HCT116 (cell line): ENCODE measurements at regions not wholly inside any gene's neighbourhood (a gene's known extent, or its start where the extent isn't known, plus 50 kb on each side); places are given as distances from the start of the nearest gene placed in this dataset.

ENCODE experiments used
- ATAC-seq: fragments of 200-7000 bp; cut with Tn5 transposase; 2 replicates; pipeline ENCODE4 v1.9.1; 2020; ENCODE audit warnings: mild to moderate bottlenecking, moderate library complexity
- BruUV-seq: library from RNA; stranded (reverse); fragments of 400-500 nt; replicated peaks from 2 replicates; lab custom pipeline; 2021; lab: Mats Ljungman, UMichigan
- CTCF ChIA-PET: fragments of 300-600 bp; sonication (Branson Sonifier 250); formaldehyde crosslinking; loops from one replicate; lab custom pipeline; 2021; ENCODE audit warnings: antibody characterized with exemption; lab: Charles Lee
- POLR2A ChIA-PET: fragments of 300-600, 350-600 bp; sonication (Branson Sonifier 250); formaldehyde crosslinking; loops from one replicate; lab custom pipeline; 2021; ENCODE audit warnings: antibody characterized with exemption; lab: Charles Lee
- RAD21 ChIA-PET, 2 experiments: fragments of 300-600 bp; sonication (Branson Sonifier 250); formaldehyde crosslinking; loops; one replicate each; lab custom pipeline; 2023; ENCODE audit warnings: low total read pairs in 2 of 2; ENCODE audit not compliant: uncharacterized antibody in 2 of 2, unreplicated experiment in 2 of 2, low non-redundant PET in 1 of 2; lab: Charles Lee
- DNase-seq: peaks from one replicate; pipeline ENCODE4 v3.0.0-alpha.2; 2010; ENCODE audit warnings: low read depth, low spot score
- H2AFZ ChIP-seq: fragments of 200-600 bp; shearing (Covaris generic), sonication (generic); 2 replicates; pipeline ENCODE4 v1.6.1; 2017; ENCODE audit warnings: low read depth, mixed run types, mixed read lengths, antibody characterized with exemption, low read length; ENCODE audit not compliant: poor library complexity, severe bottlenecking
- H3K27ac ChIP-seq: 2 replicates; pipeline ENCODE4 v1.5.1; 2012; ENCODE audit warnings: low read depth, low read length
- H3K27me3 ChIP-seq: fragments of 200-600 bp; sonication (generic); 2 replicates; pipeline ENCODE4 v1.6.1; 2016; ENCODE audit warnings: mixed run types, low read length, mixed read lengths; ENCODE audit not compliant: insufficient read depth
- H3K36me3 ChIP-seq, 2 experiments: fragments of 200-500 bp in 1 of 2; fragments of 200-600 bp in 1 of 2; sonication (Bioruptor generic) in 1 of 2; sonication (generic) in 1 of 2; 2 replicates each; pipeline versions ENCODE4 v1.5.1 to v1.6.1; 2014 to 2016; ENCODE audit warnings: low read length in 2 of 2, inconsistent platforms in 1 of 2, mixed read lengths in 1 of 2, mixed run types in 1 of 2; ENCODE audit not compliant: insufficient read depth in 2 of 2, control insufficient read depth in 1 of 2
- H3K4me1 ChIP-seq, 2 experiments: fragments of 200-600 bp in 1 of 2; sonication (generic) in 1 of 2; 2 replicates each; pipeline versions ENCODE4 v1.5.1 to v1.6.1; 2012 to 2017; ENCODE audit warnings: low read length in 2 of 2, inconsistent platforms in 1 of 2, mild to moderate bottlenecking in 1 of 2, mixed read lengths in 1 of 2, mixed run types in 1 of 2, moderate library complexity in 1 of 2; ENCODE audit not compliant: insufficient read depth in 2 of 2, control insufficient read depth in 1 of 2
- H3K4me2 ChIP-seq: fragments of 200-600 bp; sonication (generic); 2 replicates; pipeline ENCODE4 v1.6.1; 2017; ENCODE audit warnings: mixed run types, low read length, mixed read lengths
- H3K4me3 ChIP-seq, 2 experiments: fragments of 200-600 bp in 1 of 2; sonication (generic) in 1 of 2; replicated peaks in 1 of 2; 2 replicates each; pipeline ENCODE4 v1.5.1; 2011 to 2016; ENCODE audit warnings: low read length in 2 of 2, control low read depth in 1 of 2, low read depth in 1 of 2, mild to moderate bottlenecking in 1 of 2, mixed read lengths in 1 of 2, mixed run types in 1 of 2
- H3K79me2 ChIP-seq: fragments of 200-600 bp; sonication (generic); 2 replicates; pipeline ENCODE4 v1.6.1; 2017; ENCODE audit warnings: mild to moderate bottlenecking, mixed run types, low read length, moderate library complexity, mixed read lengths; ENCODE audit not compliant: insufficient read depth
- H3K9ac ChIP-seq: fragments of 200-600 bp; sonication (generic); 2 replicates; pipeline ENCODE4 v1.6.1; 2016; ENCODE audit warnings: low read length, mixed read lengths
- H3K9me2 ChIP-seq: fragments of 200-600 bp; sonication (generic), shearing (Covaris generic); 2 replicates; pipeline ENCODE4 v1.6.1; 2017; ENCODE audit warnings: mixed run types, mild to moderate bottlenecking, moderate library complexity; ENCODE audit not compliant: insufficient read depth
- H3K9me3 ChIP-seq, 2 experiments: fragments of 200-500 bp in 1 of 2; fragments of 200-600 bp in 1 of 2; sonication (Bioruptor generic) in 1 of 2; sonication (generic) in 1 of 2; 2 replicates each; pipeline ENCODE4 v1.6.1; 2014 to 2017; ENCODE audit warnings: low read length in 2 of 2, mixed read lengths in 2 of 2, inconsistent platforms in 1 of 2, low read depth in 1 of 2, mild to moderate bottlenecking in 1 of 2, mixed run types in 1 of 2, moderate library complexity in 1 of 2; ENCODE audit not compliant: control insufficient read depth in 1 of 2, insufficient read depth in 1 of 2
- H4K20me1 ChIP-seq: fragments of 200-600 bp; sonication (generic), shearing (Covaris generic); 2 replicates; pipeline ENCODE4 v1.6.1; 2017; ENCODE audit warnings: mixed run types, mild to moderate bottlenecking, moderate library complexity; ENCODE audit not compliant: insufficient read depth
- CBX3 ChIP-seq: IDR thresholded peaks from 2 replicates; pipeline ENCODE4 v1.6.1; 2012; ENCODE audit warnings: low read depth
- EZH2 ChIP-seq: fragments of 200-600 bp; sonication (generic); IDR thresholded peaks from 2 replicates; pipeline ENCODE4 v1.6.1; 2017; ENCODE audit warnings: antibody characterized with exemption, mixed run types
- JUND ChIP-seq: IDR thresholded peaks from 2 replicates; pipeline ENCODE4 v1.6.1; 2012
- POLR2A ChIP-seq: IDR thresholded peaks from 2 replicates; pipeline ENCODE4 v1.7.0; 2011; ENCODE audit warnings: borderline replicate concordance; ENCODE audit not compliant: insufficient read depth, insufficient read length; ENCODE audit errors: extremely low read depth
- TCF7L2 ChIP-seq: IDR thresholded peaks from 2 replicates; pipeline ENCODE4 v1.7.0; 2011; ENCODE audit warnings: borderline replicate concordance, inconsistent platforms; ENCODE audit not compliant: insufficient read depth, insufficient read length; ENCODE audit errors: extremely low read depth
- ZFX ChIP-seq: fragments of 450-650 bp; IDR thresholded peaks from 2 replicates; pipeline ENCODE4 v1.6.1; 2017
- ZNF274 ChIP-seq: fragments of 200-500 bp; sonication (Bioruptor generic); IDR thresholded peaks from 2 replicates; pipeline ENCODE4 v1.6.1; 2014; ENCODE audit warnings: mild to moderate bottlenecking, low read depth, low read length, inconsistent platforms
- intact Hi-C: fragments of 100-400 bp; cut with micrococcal nuclease; formaldehyde crosslinking; loops from 2 replicates; pipeline ENCODE4 v1.10.0; 2022
- TF ChIP-seq, protein P1 (sequence below): IDR thresholded peaks from 2 replicates; pipeline ENCODE4 v1.6.1; 2012; ENCODE audit warnings: low read depth
- TF ChIP-seq, protein P2 (sequence below): IDR thresholded peaks from 2 replicates; pipeline ENCODE4 v1.6.1; 2012

DNA sequence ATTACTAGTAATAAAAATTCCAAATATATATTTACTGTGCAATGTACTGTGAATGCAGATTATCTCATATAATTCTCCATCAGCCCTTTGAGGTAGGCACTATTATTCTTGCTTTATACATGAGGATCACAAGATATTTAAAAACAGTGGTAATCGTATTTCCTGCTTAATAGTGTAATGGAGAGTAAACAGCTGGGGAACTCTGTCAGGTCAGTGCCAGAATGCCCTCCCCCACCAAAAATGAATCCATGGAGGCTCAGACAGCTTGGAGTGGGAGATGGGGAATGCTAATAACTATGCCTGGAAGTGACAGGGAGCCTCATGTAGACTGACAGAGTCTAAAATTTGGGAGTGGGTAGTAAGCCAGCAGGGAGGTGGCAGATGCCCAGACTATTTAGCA is 153.6 kb downstream of the PAH start:
- ATAC-seq (no peak), DNase-seq (no peak)
- intact Hi-C loops = no loop called here
- POLR2A ChIA-PET = no interaction called here
- Histone ChIP-seq H4K20me1 (no peaks in the 10 kb centered on the region), H2AFZ (no peak overlapping the region), H3K4me3 (no peak overlapping the region), H3K79me2 (no peaks in the 10 kb centered on the region), H3K4me1 (no peaks in the 10 kb centered on the region), H3K27me3 (peaks cover 52% of the 10 kb centered on the region), H3K9ac (no peak overlapping the region), H3K4me2 (no peak overlapping the region), H3K9me2 (no peaks in the 10 kb centered on the region), H3K36me3 (no peaks in the 10 kb centered on the region), H3K9me3 (no peaks in the 10 kb centered on the region), H3K27ac (no peak overlapping the region)
- RAD21 ChIA-PET = no interaction called here
- CTCF ChIA-PET = no interaction called here
- TF ChIP-seq JUND (no peak), ZNF274 (no peak), POLR2A (no peak), CBX3 (no peak), EZH2 (no peak), ZFX (no peak), TCF7L2 (no peak)
- TF ChIP-seq, protein P1, sequence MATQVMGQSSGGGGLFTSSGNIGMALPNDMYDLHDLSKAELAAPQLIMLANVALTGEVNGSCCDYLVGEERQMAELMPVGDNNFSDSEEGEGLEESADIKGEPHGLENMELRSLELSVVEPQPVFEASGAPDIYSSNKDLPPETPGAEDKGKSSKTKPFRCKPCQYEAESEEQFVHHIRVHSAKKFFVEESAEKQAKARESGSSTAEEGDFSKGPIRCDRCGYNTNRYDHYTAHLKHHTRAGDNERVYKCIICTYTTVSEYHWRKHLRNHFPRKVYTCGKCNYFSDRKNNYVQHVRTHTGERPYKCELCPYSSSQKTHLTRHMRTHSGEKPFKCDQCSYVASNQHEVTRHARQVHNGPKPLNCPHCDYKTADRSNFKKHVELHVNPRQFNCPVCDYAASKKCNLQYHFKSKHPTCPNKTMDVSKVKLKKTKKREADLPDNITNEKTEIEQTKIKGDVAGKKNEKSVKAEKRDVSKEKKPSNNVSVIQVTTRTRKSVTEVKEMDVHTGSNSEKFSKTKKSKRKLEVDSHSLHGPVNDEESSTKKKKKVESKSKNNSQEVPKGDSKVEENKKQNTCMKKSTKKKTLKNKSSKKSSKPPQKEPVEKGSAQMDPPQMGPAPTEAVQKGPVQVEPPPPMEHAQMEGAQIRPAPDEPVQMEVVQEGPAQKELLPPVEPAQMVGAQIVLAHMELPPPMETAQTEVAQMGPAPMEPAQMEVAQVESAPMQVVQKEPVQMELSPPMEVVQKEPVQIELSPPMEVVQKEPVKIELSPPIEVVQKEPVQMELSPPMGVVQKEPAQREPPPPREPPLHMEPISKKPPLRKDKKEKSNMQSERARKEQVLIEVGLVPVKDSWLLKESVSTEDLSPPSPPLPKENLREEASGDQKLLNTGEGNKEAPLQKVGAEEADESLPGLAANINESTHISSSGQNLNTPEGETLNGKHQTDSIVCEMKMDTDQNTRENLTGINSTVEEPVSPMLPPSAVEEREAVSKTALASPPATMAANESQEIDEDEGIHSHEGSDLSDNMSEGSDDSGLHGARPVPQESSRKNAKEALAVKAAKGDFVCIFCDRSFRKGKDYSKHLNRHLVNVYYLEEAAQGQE = no peak
- TF ChIP-seq, protein P2, sequence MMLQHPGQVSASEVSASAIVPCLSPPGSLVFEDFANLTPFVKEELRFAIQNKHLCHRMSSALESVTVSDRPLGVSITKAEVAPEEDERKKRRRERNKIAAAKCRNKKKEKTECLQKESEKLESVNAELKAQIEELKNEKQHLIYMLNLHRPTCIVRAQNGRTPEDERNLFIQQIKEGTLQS = no peak
- no TSS peak for BruUV-seq
